Natural killer cell (primary cell): ENCODE measurements at regions not wholly inside any gene's neighbourhood (a gene's known extent, or its start where the extent isn't known, plus 50 kb on each side); places are given as distances from the start of the nearest gene placed in this dataset.

Source experiments
- ATAC-seq, 3 donors: fragments of 150-1000 bp in 2 of 3; fragments of 200-7000 bp in 1 of 3; cut with Tn5 transposase; 1 replicate in 1 of 3; 2 replicates in 2 of 3; pipeline ENCODE4 v1.10.0; 2021; ENCODE audit warnings: mild to moderate bottlenecking in 2 of 3, moderate library complexity in 2 of 3
- DNase-seq, 2 donors: peaks; one replicate each; pipeline versions ENCODE4 v3.0.0 to v3.0.0-alpha.2; 2013 to 2021; ENCODE audit warnings: mixed read lengths in 1 of 2
- H3K27ac ChIP-seq: one replicate; pipeline ENCODE4 v1.5.1; 2013; ENCODE audit warnings: mild to moderate bottlenecking, low read length
- H3K27me3 ChIP-seq: one replicate; pipeline ENCODE4 v1.6.1; 2013; ENCODE audit warnings: low read length; ENCODE audit not compliant: control insufficient read depth, insufficient read depth
- H3K36me3 ChIP-seq: one replicate; pipeline ENCODE4 v1.6.1; 2013; ENCODE audit warnings: low read length; ENCODE audit not compliant: control insufficient read depth, insufficient read depth
- H3K4me1 ChIP-seq: one replicate; pipeline ENCODE4 v1.6.1; 2013; ENCODE audit warnings: low read length; ENCODE audit not compliant: control insufficient read depth, insufficient read depth
- H3K4me3 ChIP-seq: one replicate; pipeline ENCODE4 v1.5.1; 2013; ENCODE audit warnings: low read length
- H3K9me3 ChIP-seq: one replicate; pipeline ENCODE4 v1.6.1; 2013; ENCODE audit warnings: low read length; ENCODE audit not compliant: control insufficient read depth, insufficient read depth
- H3K27ac Mint-ChIP-seq, 2 donors: one replicate each; pipeline ENCODE4 v1.8.0; 2022; ENCODE audit warnings: mild to moderate bottlenecking in 2 of 2, mixed read lengths in 2 of 2, moderate library complexity in 1 of 2
- H3K27me3 Mint-ChIP-seq, 2 donors: one replicate each; pipeline ENCODE4 v1.8.0; 2022; ENCODE audit warnings: low read depth in 2 of 2, mixed read lengths in 2 of 2
- H3K36me3 Mint-ChIP-seq: one replicate; pipeline ENCODE4 v1.8.0; 2022; ENCODE audit warnings: mixed read lengths
- H3K4me1 Mint-ChIP-seq, 2 donors: one replicate each; pipeline ENCODE4 v1.8.0; 2022; ENCODE audit warnings: mixed read lengths in 2 of 2
- H3K4me3 Mint-ChIP-seq: one replicate; pipeline ENCODE4 v1.8.0; 2022; ENCODE audit warnings: mild to moderate bottlenecking, moderate library complexity, mixed read lengths
- H3K9me3 Mint-ChIP-seq, 2 donors: one replicate each; pipeline ENCODE4 v1.8.0; 2022; ENCODE audit warnings: mixed read lengths in 2 of 2
- CTCF ChIP-seq: fragments of 200-600 bp; IDR thresholded peaks from one replicate; pipeline ENCODE4 v1.8.0; 2022; ENCODE audit warnings: antibody characterized with exemption
- WGBS: methylation state at CpG from one replicate; pipeline ENCODE4 v1.1.7; 2013; ENCODE audit warnings: missing lambda C conversion rate; ENCODE audit not compliant: insufficient coverage; 5-methylcytosine and 5-hydroxymethylcytosine counted together
- intact Hi-C: fragments of 100-400 bp; cut with micrococcal nuclease; formaldehyde crosslinking; loops from one replicate; pipeline ENCODE4 v1.14.2; 2022

- intact Hi-C loops: no loop called here
- DNase-seq: no peak
- no peaks in the 10 kb centered on the region for H3K9me3 Mint-ChIP-seq
- Histone ChIP-seq H3K4me1 (no peaks in the 10 kb centered on the region), H3K4me3 (no peak overlapping the region), H3K27me3 (no peaks in the 10 kb centered on the region), H3K9me3 (no peaks in the 10 kb centered on the region), H3K27ac (no peak overlapping the region), H3K36me3 (no peaks in the 10 kb centered on the region)
- ATAC-seq: no peak
- peaks cover 6 to 12% of the 10 kb centered on the region in 2 donors for H3K4me1 Mint-ChIP-seq
- H3K4me3 Mint-ChIP-seq: no peak overlapping the region
- H3K27me3 Mint-ChIP-seq: no peaks in the 10 kb centered on the region
- no peaks in the 10 kb centered on the region for H3K36me3 Mint-ChIP-seq
- no peak for TF ChIP-seq CTCF
- 89% methylated on average over 3 of the region's 3 CpGs for WGBS
- no peak overlapping the region for H3K27ac Mint-ChIP-seq
Measured at GRCh38 chr6:140105241-140105640, 730.8 kb upstream of the CITED2 start.

DNA sequence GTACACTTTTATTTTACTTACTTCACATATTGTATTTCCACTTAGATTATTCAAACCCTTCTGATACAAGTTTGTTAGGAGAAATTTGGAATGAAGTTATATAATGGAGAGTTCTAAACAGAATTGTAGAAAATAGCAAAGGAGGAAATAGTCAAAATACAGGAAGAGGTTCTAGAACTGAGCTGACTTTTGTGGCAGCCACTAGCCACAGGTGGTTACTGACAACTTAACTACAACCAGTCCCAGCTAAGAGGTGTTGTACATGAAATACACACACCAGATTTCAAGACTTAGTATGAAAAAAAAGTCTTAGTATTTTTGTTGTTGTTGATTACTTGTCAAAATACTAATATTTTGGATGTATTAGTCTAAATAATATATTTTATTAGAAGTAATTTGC, 727.4 kb upstream of the CITED2 start:
- H3K27me3 Mint-ChIP-seq: no peaks in the 10 kb centered on the region
- DNase-seq (no peak), ATAC-seq (peak; percentile 66 to 80 (median 67))
- peak overlapping the region; percentile 73 to 92 for H3K27ac Mint-ChIP-seq
- H3K27me3 ChIP-seq: no peaks in the 10 kb centered on the region
- H3K36me3 Mint-ChIP-seq: no peaks in the 10 kb centered on the region
- peak overlapping the region; percentile 85 for H3K4me3 Mint-ChIP-seq
- peaks cover 6 to 12% of the 10 kb centered on the region in 2 donors for H3K4me1 Mint-ChIP-seq
- no peaks in the 10 kb centered on the region for H3K9me3 ChIP-seq
- intact Hi-C loops: no loop called here
- TF ChIP-seq CTCF: no peak
- H3K4me1 ChIP-seq: no peaks in the 10 kb centered on the region
- no peak overlapping the region for H3K4me3 ChIP-seq
- peak overlapping the region; percentile 70 for H3K27ac ChIP-seq
- H3K9me3 Mint-ChIP-seq: no peaks in the 10 kb centered on the region
- H3K36me3 ChIP-seq: no peaks in the 10 kb centered on the region

- ATAC-seq: peak; percentile 78 to 86 (median 83)
- peak overlapping the region; percentile 85 for H3K4me3 Mint-ChIP-seq
- intact Hi-C loops: no loop called here
- H3K36me3 Mint-ChIP-seq: no peaks in the 10 kb centered on the region
- DNase-seq: peak in 1 of 2 donors; percentile 7
- peaks cover 6 to 12% of the 10 kb centered on the region in 2 donors for H3K4me1 Mint-ChIP-seq
- Histone ChIP-seq H3K9me3 (no peaks in the 10 kb centered on the region), H3K4me3 (no peak overlapping the region), H3K27ac (peak overlapping the region; percentile 70), H3K27me3 (no peaks in the 10 kb centered on the region), H3K36me3 (no peaks in the 10 kb centered on the region), H3K4me1 (no peaks in the 10 kb centered on the region)
- no peaks in the 10 kb centered on the region for H3K9me3 Mint-ChIP-seq
- TF ChIP-seq CTCF: no peak
- H3K27ac Mint-ChIP-seq: peak overlapping the region; percentile 73 to 92
- WGBS: 87% methylated on average over 2 of the region's 3 CpGs
- H3K27me3 Mint-ChIP-seq: no peaks in the 10 kb centered on the region
Measured at GRCh38 chr6:140101367-140101766, 726.9 kb upstream of the CITED2 start.

DNA sequence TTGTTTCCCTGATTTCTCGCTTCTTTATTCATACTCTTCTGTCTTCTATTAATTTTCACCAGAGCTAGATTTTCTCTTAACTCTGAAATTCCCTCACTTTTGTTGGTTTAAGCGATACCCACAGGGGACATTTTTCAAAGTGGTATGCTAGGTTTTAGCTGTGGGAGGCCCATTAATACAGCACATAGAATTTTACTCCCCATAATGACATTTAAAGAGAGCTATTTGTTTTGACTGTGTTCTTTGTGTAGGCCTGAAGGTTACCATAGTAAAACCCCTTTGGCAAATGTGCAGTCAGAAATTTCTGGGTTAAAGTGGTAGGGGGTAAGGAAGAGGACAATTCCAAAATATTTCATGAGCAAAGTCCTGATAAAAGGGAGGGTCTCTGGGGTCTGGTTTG, 721.1 kb upstream of the CITED2 start:
- no peaks in the 10 kb centered on the region for H3K27me3 Mint-ChIP-seq
- Histone ChIP-seq H3K27me3 (no peaks in the 10 kb centered on the region), H3K4me1 (no peaks in the 10 kb centered on the region), H3K36me3 (no peaks in the 10 kb centered on the region), H3K9me3 (no peaks in the 10 kb centered on the region), H3K4me3 (no peak overlapping the region), H3K27ac (no peak overlapping the region)
- no peak overlapping the region for H3K27ac Mint-ChIP-seq
- no peaks in the 10 kb centered on the region for H3K4me1 Mint-ChIP-seq
- DNase-seq (no peak), ATAC-seq (no peak)
- 100% methylated on average over 1 of the region's 2 CpGs for WGBS
- no peak for TF ChIP-seq CTCF
- H3K36me3 Mint-ChIP-seq: no peaks in the 10 kb centered on the region
- no peaks in the 10 kb centered on the region for H3K9me3 Mint-ChIP-seq
- intact Hi-C loops: no loop called here
- H3K4me3 Mint-ChIP-seq: no peak overlapping the region
